Neural cell (in vitro differentiated cells): ENCODE measurements at regions not wholly inside any gene's neighbourhood (a gene's known extent, or its start where the extent isn't known, plus 50 kb on each side); places are given as distances from the start of the nearest gene placed in this dataset.

ENCODE experiments used
- H2AFZ ChIP-seq: fragments of 200-600, 300-800 bp; sonication (generic), shearing (Covaris generic); 2 replicates; pipeline ENCODE4 v1.6.0; 2014; ENCODE audit warnings: low read depth, mild to moderate bottlenecking, antibody characterized with exemption, low read length, moderate library complexity
- H3F3A ChIP-seq: fragments of 200-600 bp; shearing (Covaris generic); 2 replicates; pipeline ENCODE4 v1.6.1; 2016; ENCODE audit warnings: mild to moderate bottlenecking, moderate library complexity, mixed read lengths, antibody characterized with exemption, low read length; ENCODE audit not compliant: insufficient read depth, poor library complexity, severe bottlenecking
- H3K27ac ChIP-seq: fragments of 200-600, 300-800 bp; sonication (generic), shearing (Covaris generic); 2 replicates; pipeline ENCODE4 v1.5.1; 2014; ENCODE audit warnings: mild to moderate bottlenecking, low read length, moderate library complexity
- H3K27me3 ChIP-seq: fragments of 300-800, 200-600 bp; sonication (generic), shearing (Covaris generic); 2 replicates; pipeline ENCODE4 v1.6.0; 2014; ENCODE audit warnings: mild to moderate bottlenecking, low read depth, low read length, moderate library complexity; ENCODE audit not compliant: insufficient read depth
- H3K36me3 ChIP-seq: fragments of 300-800, 200-600 bp; sonication (generic), shearing (Covaris generic); 2 replicates; pipeline ENCODE4 v1.5.1; 2014; ENCODE audit warnings: mild to moderate bottlenecking, antibody characterized with exemption, low read length, moderate library complexity; ENCODE audit not compliant: insufficient read depth
- H3K4me2 ChIP-seq: fragments of 300-800, 200-600 bp; sonication (generic), shearing (Covaris generic); 2 replicates; pipeline ENCODE4 v1.6.0; 2014; ENCODE audit warnings: mild to moderate bottlenecking, low read length
- H3K4me3 ChIP-seq: fragments of 300-800, 200-600 bp; sonication (generic), shearing (Covaris generic); 2 replicates; pipeline ENCODE4 v1.5.1; 2014; ENCODE audit warnings: mild to moderate bottlenecking, low read length, moderate library complexity
- H3K79me2 ChIP-seq: fragments of 200-600 bp; shearing (Covaris generic); replicated peaks from 2 replicates; pipeline ENCODE4 v1.6.0; 2014; ENCODE audit warnings: mild to moderate bottlenecking, low read length, moderate library complexity; ENCODE audit not compliant: insufficient read depth
- H3K9ac ChIP-seq: fragments of 300-800, 200-600 bp; sonication (generic), shearing (Covaris generic); 2 replicates; pipeline ENCODE4 v1.6.1; 2016; ENCODE audit warnings: mild to moderate bottlenecking, low read length, mixed read lengths
- H3K9me2 ChIP-seq: fragments of 200-600 bp; shearing (Covaris generic); 2 replicates; pipeline ENCODE4 v1.6.1; 2016; ENCODE audit warnings: mild to moderate bottlenecking, low read length, mixed read lengths; ENCODE audit not compliant: insufficient read depth
- H3K9me3 ChIP-seq: fragments of 200-600, 300-800 bp; sonication (generic), shearing (Covaris generic); 2 replicates; pipeline ENCODE4 v1.6.1; 2016; ENCODE audit warnings: mild to moderate bottlenecking, mixed run types, low read length, moderate library complexity, mixed read lengths
- H4K20me1 ChIP-seq: fragments of 200-600 bp; shearing (Covaris generic); 2 replicates; pipeline ENCODE4 v1.6.1; 2016; ENCODE audit warnings: mild to moderate bottlenecking, mixed run types; ENCODE audit not compliant: insufficient read depth
- CTCF ChIP-seq: fragments of 450-650 bp; IDR thresholded peaks from 2 replicates; pipeline ENCODE4 v1.5.1; 2014; ENCODE audit warnings: antibody characterized with exemption, mild to moderate bottlenecking, moderate library complexity; ENCODE audit not compliant: poor library complexity, severe bottlenecking
- EP300 ChIP-seq: fragments of 450-650 bp; conservative IDR thresholded peaks from 2 replicates; pipeline ENCODE4 v1.6.1; 2014; ENCODE audit warnings: antibody characterized with exemption, mild to moderate bottlenecking, moderate library complexity; ENCODE audit not compliant: poor library complexity, severe bottlenecking
- EZH2 ChIP-seq: fragments of 200-600, 300-800 bp; shearing (Covaris generic), sonication (generic); IDR thresholded peaks from 2 replicates; pipeline ENCODE4 v1.6.1; 2014; ENCODE audit warnings: antibody characterized with exemption, low read length, borderline replicate concordance, mild to moderate bottlenecking; ENCODE audit not compliant: insufficient read depth, poor library complexity, severe bottlenecking
- MXI1 ChIP-seq: fragments of 450-650 bp; conservative IDR thresholded peaks from 2 replicates; pipeline ENCODE4 v1.6.1; 2014; ENCODE audit warnings: antibody characterized with exemption, mild to moderate bottlenecking; ENCODE audit not compliant: poor library complexity, severe bottlenecking
- POLR2AphosphoS5 ChIP-seq: IDR thresholded peaks from 2 replicates; pipeline ENCODE4 v1.6.1; 2012
- RAD21 ChIP-seq: fragments of 450-650 bp; conservative IDR thresholded peaks from 2 replicates; pipeline ENCODE4 v1.6.1; 2014; ENCODE audit warnings: antibody characterized with exemption, mild to moderate bottlenecking, moderate library complexity
- REST ChIP-seq: IDR thresholded peaks from 2 replicates; pipeline ENCODE4 v1.6.1; 2012; ENCODE audit warnings: borderline replicate concordance
- SMC3 ChIP-seq: fragments of 450-650 bp; conservative IDR thresholded peaks from 2 replicates; pipeline ENCODE4 v1.6.1; 2014; ENCODE audit warnings: antibody characterized with exemption, mild to moderate bottlenecking, moderate library complexity; ENCODE audit not compliant: poor library complexity
- TAF1 ChIP-seq: IDR thresholded peaks from 2 replicates; pipeline ENCODE4 v1.6.1; 2012; ENCODE audit warnings: low read depth

GRCh38 chr12:67784831-67785230, 136.3 kb downstream of the DYRK2 start:
- no peak overlapping the region for H3K4me3 ChIP-seq
- H3K9me2 ChIP-seq, result no peaks in the 10 kb centered on the region
- no peak overlapping the region for H2AFZ ChIP-seq
- H4K20me1 ChIP-seq, result no peaks in the 10 kb centered on the region
- no peaks in the 10 kb centered on the region for H3K36me3 ChIP-seq
- H3K27ac ChIP-seq, result no peak overlapping the region
- TF ChIP-seq CTCF (no peak), SMC3 (no peak), MXI1 (no peak), TAF1 (no peak), EZH2 (no peak), POLR2AphosphoS5 (no peak), EP300 (no peak), RAD21 (no peak)
- no peak overlapping the region for H3K4me2 ChIP-seq
- no peaks in the 10 kb centered on the region for H3K79me2 ChIP-seq
- H3K9me3 ChIP-seq, result no peaks in the 10 kb centered on the region
- H3K9ac ChIP-seq, result no peak overlapping the region
- H3F3A ChIP-seq, result no peaks in the 10 kb centered on the region
- H3K27me3 ChIP-seq, result no peaks in the 10 kb centered on the region

GRCh38 chr12:67786086-67786485, 137.5 kb downstream of the DYRK2 start:
- Histone ChIP-seq H3K36me3 (no peaks in the 10 kb centered on the region), H2AFZ (no peak overlapping the region)

More at GRCh38 chr12:67786086-67786485, 137.5 kb downstream of the DYRK2 start:
- H3K27me3 ChIP-seq, result no peaks in the 10 kb centered on the region
- no peaks in the 10 kb centered on the region for H3K9me2 ChIP-seq
- no peaks in the 10 kb centered on the region for H4K20me1 ChIP-seq
- H3K27ac ChIP-seq, result no peak overlapping the region
- H3K9me3 ChIP-seq, result no peaks in the 10 kb centered on the region
- TF ChIP-seq EZH2 (no peak), CTCF (no peak), TAF1 (no peak), RAD21 (no peak), POLR2AphosphoS5 (no peak), REST (no peak)
- no peaks in the 10 kb centered on the region for H3K79me2 ChIP-seq
- H3K4me3 ChIP-seq, result no peak overlapping the region
- no peak overlapping the region for H3K4me2 ChIP-seq
- H3F3A ChIP-seq, result no peaks in the 10 kb centered on the region
- H3K9ac ChIP-seq, result no peak overlapping the region
